ENCODE measurements at regions not wholly inside any gene's neighbourhood (a gene's known extent, or its start where the extent isn't known, plus 50 kb on each side); places are given as distances from the start of the nearest gene placed in this dataset.
"Not testable (repeated sequence)": the region's sequence is repeated elsewhere in the genome, so short reads cannot be mapped to it uniquely, and the experiment has no call there.

DNA sequence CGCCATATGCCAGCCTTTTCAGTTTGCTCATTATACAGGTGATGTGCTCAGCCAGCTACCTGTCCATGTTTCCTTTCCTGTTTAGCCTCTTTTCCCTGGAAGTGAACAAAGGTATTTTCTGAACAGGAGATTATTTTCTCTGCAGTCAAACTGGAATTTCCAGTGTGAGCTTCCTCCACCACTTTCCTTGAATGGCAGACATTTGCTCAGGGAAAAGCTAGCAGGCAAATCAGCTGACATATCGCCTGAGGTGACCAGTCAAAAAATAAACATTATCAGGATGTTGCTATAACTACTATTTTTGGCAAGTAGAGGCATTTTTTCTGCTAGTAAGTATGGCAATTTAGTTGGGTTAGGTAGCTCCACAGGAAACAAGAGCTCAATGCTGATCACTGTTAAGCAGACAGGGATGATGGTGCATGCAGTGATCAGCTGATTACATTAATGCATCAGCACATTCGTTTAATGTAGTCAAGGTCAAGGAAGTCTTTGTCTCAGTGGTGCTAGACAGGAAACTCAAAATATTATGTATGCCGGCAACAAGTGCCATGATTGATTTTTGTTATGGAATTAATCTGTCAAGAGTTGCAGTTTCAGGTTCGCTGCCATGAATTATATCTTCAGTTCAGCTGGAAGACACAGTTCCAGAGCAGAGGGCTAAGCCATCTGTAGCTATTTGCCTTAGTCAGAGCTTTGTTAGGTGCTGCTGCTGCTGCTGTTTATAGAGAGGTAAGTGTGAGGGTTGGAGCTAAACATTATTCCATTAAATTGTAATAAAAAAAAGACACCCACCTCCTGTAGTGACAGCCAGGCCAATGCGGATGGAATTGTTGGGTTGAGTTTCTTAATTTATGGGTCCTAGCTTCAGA, 179.7 kb upstream of the ST6GALNAC5 start:
- DNase-seq (ENCODE audit: low read depth): peak; percentile 22
- H3K4me3 ChIP-seq (ENCODE audit: low read length): no peak overlapping the region
- TF ChIP-seq CTCF (IDR thresholded peaks at IDR 0.05; ENCODE audit: insufficient read depth, low read depth, low read length, missing control alignments): no peak

DNA sequence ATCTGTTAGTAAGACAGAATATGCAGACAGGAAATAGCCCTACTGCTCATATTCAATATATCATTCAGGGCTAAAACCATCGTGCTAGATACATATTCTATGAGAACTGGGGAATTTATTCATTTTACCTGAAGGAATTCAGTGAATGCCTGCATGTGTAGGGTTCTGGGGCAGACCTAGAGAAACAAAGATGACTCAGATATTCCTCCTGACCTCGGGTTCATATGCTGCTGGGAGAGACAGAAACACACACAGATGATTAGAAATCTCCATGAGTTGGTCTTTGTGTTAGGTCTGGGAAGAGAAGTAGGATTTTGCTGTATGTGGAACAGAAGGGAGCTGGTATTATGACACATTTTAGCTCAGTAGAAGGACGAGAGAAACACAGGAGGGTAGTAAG, 176.5 kb upstream of the ST6GALNAC5 start:
- TF ChIP-seq CTCF (IDR thresholded peaks at IDR 0.05; ENCODE audit: insufficient read depth, low read depth, low read length, missing control alignments): no peak
- no peak overlapping the region for H3K4me3 ChIP-seq (ENCODE audit: low read length)
- no peak for DNase-seq (ENCODE audit: low read depth)

DNA sequence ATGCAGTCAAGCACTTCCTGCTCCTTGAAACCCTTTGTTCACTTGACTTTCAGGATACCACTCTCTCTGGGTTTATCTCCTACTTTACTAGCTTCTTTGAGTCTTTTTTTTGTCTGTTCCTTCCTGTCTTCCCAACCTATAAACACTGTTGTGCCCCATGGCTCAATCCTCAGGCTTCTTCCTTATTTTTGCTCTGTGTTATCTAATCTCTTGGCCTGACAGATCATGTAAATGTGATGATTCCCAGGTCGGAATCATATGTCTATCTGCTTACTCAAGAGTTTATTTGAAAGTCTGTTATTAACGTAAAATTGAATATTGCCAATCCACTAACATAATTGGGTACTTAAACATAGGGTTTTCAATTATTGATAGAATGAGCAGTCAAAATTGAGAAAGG, 171.7 kb upstream of the ST6GALNAC5 start:
- DNase-seq (ENCODE audit: low read depth): no peak
- no peak for TF ChIP-seq CTCF (IDR thresholded peaks at IDR 0.05; ENCODE audit: insufficient read depth, low read depth, low read length, missing control alignments)
- no peak overlapping the region for H3K4me3 ChIP-seq (ENCODE audit: low read length)

DNA sequence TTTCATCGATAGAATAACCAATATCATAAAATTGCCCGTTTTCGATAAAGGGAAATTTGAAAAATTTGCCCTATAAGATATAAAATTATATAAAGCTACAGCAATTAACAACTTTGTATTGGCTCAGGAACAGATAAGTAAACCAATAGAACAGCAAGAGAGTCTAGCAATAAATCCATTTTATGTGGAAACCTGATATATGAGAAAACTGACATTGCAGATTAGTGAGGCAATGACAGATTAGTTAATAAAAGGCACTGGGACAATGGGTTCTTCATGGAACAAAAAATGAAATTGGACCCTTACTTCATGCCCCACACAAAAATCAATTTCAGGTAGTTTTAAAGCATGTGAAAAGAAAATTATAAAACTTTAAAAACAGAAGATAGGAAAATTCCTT, 169.9 kb upstream of the ST6GALNAC5 start:
- no peak for TF ChIP-seq CTCF (IDR thresholded peaks at IDR 0.05; ENCODE audit: insufficient read depth, low read depth, low read length, missing control alignments)
- no peak for DNase-seq (ENCODE audit: low read depth)
- no peak overlapping the region for H3K4me3 ChIP-seq (ENCODE audit: low read length)

DNA sequence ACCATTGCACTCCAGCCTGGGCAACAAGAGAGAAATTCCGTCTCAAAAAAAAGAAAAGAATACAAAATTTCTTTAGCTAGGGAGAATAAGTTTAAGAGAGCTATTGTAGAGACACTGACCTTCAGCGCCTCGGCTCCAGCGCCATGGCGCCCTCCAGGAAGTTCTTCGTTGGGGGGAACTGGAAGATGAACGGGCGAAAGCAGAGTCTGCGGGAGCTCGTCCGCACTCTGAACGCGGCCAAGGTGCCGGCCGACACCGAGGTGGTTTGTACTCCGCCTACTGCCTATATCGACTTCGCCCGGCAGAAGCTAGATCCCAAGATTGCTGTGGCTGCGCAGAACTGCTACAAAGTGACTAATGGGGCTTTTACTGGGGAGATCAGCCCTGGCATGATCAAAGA, 167.6 kb upstream of the ST6GALNAC5 start:
- DNase-seq (ENCODE audit: low read depth); H3K4me3 ChIP-seq (ENCODE audit: low read length): not testable (repeated sequence)

DNA sequence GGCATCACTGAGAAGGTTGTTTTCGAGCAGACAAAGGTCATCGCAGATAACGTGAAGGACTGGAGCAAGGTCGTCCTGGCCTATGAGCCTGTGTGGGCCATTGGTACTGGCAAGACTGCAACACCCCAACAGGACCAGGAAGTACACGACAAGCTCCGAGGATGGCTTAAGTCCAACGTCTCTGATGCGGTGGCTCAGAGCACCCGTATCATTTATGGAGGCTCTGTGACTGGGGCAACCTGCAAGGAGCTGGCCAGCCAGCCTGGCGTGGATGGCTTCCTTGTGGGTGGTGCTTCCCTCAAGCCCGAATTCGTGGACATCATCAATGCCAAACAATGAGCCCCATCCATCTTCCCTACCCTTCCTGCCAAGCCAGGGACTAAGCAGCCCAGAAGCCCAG, 167.1 kb upstream of the ST6GALNAC5 start:
- not testable (repeated sequence) for H3K4me3 ChIP-seq (ENCODE audit: low read length); DNase-seq (ENCODE audit: low read depth)

- DNase-seq (ENCODE audit: low read depth): no peak
- H3K4me3 ChIP-seq (ENCODE audit: low read length): no peak overlapping the region
- TF ChIP-seq CTCF (IDR thresholded peaks at IDR 0.05; ENCODE audit: insufficient read depth, low read depth, low read length, missing control alignments): no peak
These were observed 161.7 kb upstream of the ST6GALNAC5 start for GRCh38 chr1:76705560-76705959.

- DNase-seq (ENCODE audit: low read depth): no peak
- no peak overlapping the region for H3K4me3 ChIP-seq (ENCODE audit: low read length)
- no peak for TF ChIP-seq CTCF (IDR thresholded peaks at IDR 0.05; ENCODE audit: insufficient read depth, low read depth, low read length, missing control alignments)
These were observed 153.7 kb upstream of the ST6GALNAC5 start for GRCh38 chr1:76713535-76713934.

Data from epithelial cell of esophagus (primary cell).